ENCODE measurements at regions not wholly inside any gene's neighbourhood (a gene's known extent, or its start where the extent isn't known, plus 50 kb on each side); places are given as distances from the start of the nearest gene placed in this dataset.

DNA sequence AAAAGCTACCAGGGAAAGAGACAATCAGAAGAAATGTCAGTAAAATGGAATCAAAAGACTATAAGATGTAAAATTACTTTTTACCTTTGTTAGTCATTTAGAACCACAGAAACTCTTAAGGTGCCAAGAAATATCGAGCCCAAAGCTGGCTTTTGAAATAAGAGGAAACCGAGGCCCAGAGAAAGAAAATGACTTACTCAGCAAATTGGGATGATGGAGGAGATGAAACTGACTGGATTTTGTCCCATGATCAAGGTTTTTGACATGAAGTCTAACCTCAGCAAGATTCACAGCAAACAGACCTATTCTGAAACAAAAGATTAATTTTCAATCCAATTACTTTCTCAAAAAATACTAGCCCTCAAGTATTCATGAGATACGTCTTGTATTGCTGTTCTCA, 696.2 kb upstream of the WWC1 start:
- no peak for DNase-seq (ENCODE audit: low spot score)

DNA sequence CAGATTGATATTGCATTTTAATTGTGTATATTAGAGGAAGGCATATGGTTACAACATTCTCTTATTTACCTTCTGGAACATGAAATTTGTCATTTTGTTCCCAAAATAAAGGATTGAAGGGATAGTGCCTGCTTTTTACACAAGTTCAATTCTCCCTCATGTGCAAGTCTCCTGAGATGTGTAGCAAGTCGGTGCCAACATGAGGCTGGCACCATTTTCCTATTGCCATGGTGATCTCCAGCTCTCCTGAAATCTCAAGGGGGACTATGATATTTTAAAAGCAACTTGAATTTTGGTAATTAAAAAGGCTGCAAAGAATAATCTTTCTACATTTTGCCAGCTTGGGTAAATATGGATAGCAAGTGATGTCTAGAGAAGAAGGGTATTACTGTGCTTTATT, 693.3 kb upstream of the WWC1 start:
- no peak for DNase-seq (ENCODE audit: low spot score)

DNA sequence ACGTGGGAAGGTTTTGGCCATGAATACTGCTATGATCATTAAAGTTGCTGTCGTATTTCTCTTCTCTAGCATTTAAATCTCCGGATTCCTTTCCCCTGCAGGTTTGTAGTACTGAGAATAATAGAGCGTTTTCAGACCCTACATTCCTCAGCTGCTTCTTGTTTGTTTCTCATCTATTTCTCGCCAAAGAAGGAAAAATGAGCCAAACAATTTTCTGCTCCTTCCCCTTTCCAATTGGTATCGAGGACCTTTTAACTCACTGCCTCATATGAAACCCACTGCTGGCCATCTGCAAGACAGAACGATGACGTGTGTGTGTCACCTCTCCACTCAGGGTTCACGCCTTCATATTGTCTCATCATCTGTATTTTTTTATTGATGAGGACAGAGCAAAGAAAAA, 689.4 kb upstream of the WWC1 start:
- DNase-seq (ENCODE audit: low spot score), result no peak

- DNase-seq (ENCODE audit: low spot score), result no peak
Observed at GRCh38 chr5:167603135-167603534, 688.3 kb upstream of the WWC1 start.

GRCh38 chr5:167608390-167609272, 682.8 kb upstream of the WWC1 start:
- no peak for DNase-seq (ENCODE audit: low spot score)

DNA sequence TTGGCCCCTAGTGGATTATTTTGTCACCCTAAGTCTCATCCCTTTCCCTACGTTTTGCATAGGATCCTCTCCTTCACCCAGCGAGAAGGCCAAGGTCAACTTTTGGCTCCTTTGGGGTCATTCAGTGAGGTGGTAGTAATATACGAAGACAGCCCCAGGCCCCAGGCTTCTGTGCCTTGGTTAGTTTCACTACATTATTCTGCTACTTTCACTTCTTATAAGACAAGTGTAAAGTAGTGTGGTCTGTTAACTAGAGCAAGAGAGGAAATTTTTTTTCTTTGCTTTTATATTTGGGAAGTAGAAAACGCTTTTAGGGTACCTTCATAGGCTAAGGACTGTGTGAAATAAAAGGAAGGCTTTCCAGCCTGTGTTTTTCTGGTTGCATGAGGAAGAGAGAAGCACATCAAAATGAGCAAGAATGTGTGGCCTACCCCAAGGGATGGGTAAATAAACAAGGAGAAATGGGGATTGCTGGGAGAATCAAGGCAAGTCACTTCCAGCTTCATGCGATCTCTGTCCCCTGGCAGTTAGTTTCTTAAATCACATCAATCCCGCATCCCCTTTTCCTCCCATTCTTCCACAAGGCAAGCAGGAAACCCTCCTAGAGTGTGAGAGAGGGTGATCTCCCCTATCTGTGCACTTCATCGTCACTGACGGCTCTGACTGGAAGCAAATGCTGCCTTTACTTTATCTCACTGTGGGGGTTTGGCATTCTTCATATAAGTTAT, 677.0 kb upstream of the WWC1 start:
- DNase-seq (ENCODE audit: low spot score), result no peak

GRCh38 chr5:167616043-167616890, 675.2 kb upstream of the WWC1 start:
- no peak for DNase-seq (ENCODE audit: low spot score)

DNA sequence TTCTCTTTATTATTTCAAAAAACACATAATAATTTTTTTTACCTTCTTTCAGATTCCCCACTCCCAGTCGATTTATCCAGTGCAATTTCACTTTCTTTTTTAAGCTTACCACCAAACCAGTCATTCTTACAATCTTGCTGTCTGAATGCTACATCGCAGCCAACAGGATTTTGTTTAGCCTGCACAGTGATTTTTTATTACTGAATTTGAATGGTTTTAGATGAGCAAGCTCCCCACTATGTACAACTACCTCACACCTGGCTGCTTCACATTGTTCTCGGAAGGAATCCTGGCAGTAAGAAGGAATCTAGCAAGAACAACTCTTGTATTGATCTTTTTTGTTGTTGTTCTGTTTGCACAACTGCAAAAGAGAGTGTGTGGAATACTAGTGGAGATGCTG, 668.1 kb upstream of the WWC1 start:
- DNase-seq (ENCODE audit: low spot score), result no peak

DNA sequence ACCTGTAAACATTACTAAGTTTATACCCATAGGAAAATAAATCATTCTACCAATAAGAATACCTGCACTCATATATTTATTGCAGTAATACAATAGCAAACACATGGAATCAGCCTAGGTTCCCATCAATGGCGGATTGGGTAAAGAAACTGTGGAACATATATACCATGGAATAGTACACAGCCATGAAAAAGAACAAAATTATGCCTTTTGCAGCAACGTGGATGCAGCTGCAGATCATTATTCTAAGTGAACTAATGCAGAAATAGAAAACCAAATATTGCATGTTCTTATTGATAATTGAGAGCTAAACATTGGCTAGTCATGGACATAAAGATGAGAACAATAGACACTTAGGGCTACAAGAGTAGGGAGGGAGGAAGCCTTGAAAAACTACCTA, 667.4 kb upstream of the WWC1 start:
- DNase-seq (ENCODE audit: low spot score), result no peak

DNA sequence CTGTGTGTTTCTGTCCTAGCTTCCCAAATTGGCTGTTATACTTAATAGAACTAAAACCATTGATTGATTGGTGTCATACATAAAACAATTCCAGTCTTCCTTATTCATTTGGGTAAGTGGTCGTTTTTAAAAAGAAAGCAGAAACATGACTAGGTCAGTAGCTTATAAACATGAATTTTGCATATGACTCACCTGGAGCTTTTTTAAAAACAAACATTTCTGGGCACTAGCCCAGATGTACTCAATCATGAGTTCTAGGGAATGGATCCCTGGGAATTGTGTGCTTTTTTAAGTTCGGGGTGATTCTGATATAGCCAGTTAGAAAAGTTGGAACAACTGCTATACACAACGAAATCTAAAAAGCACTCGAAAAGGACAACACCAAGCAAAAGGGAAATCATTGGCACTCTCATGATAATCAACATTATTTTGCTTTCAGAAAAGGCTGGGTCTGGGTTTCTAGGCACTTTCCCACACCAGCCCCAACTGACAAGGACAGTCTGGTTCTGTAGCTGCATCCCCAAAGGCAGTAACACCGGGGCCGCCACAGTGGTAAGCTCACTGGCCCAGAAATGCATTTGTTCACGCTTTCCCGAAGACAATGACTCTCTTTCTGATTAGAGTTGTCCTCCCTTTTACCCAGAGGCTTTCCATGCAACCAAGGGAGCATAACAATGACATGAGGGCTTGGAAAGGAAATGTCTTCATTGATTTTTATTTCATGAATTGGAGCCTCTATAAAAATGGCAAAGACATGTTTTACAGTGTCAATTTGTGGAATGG, 664.9 kb upstream of the WWC1 start:
- no peak for DNase-seq (ENCODE audit: low spot score)

DNA sequence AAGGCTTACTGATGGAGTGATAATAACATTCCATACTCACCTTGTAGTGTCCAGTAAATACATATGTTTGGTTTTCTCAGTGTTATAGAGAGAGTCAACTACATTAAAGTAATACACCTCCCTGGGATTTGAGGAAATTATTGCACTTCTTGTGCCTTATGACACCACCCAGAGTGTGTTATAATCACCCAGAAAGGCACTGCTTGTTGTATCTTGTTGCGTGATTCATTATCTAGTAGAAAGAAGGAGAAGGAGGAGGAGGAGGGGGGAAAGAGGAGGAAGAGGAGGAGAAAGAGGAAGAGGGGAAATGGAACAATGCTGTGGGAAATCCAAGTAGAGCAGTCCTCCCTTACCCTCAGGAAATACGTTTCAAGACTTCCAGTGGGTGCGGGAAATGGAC, 661.8 kb upstream of the WWC1 start:
- no peak for DNase-seq (ENCODE audit: low spot score)

GRCh38 chr5:167631191-167631590, 660.3 kb upstream of the WWC1 start:
- DNase-seq (ENCODE audit: low spot score), result no peak

DNA sequence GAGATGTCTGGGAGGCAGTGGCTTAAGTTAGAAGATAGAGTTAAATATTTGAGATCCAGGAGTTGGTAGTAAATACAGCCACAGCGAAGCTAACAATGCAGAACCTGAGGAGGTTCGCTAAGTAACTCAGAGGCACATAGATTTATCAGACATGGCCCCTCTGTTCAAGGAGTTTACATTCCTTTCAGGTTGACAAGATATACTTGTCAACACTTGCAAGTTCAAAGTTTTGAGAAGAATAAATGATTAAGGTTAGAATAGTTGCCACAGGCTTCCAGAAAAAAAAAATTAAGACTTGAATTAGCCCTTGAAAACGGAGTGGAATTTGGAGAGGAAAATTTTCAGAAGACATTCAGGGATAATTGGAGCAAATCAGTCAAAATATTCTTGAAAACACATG, 658.3 kb upstream of the WWC1 start:
- no peak for DNase-seq (ENCODE audit: low spot score)

GRCh38 chr5:167633931-167634341, 657.5 kb upstream of the WWC1 start:
- DNase-seq (ENCODE audit: low spot score), result no peak

DNA sequence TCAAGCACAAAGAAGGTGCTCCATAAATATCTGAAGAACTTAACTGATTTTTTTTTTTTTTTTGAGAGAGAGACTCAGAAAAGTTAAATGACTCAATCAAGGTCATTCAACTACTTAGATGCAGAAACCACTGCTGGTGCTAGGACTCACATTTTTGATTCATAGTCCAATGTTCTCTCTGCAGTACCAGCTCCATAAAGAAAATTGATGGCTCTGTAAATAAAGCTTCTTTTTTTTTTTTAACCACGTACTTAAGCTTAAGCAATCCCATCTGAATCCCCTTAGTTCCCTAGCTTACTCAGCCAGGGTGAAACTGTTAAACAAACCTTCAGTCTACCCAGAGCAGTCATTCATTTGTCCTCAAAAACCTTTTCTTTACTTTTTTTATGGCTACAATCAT, 657.0 kb upstream of the WWC1 start:
- DNase-seq (ENCODE audit: low spot score), result no peak

GRCh38 chr5:167638816-167639215, 652.6 kb upstream of the WWC1 start:
- no peak for DNase-seq (ENCODE audit: low spot score)

- DNase-seq (ENCODE audit: low spot score), result no peak
Observed at GRCh38 chr5:167639273-167639672, 652.2 kb upstream of the WWC1 start.

GRCh38 chr5:167639766-167640165, 651.7 kb upstream of the WWC1 start:
- peak; percentile 12 for DNase-seq (ENCODE audit: low spot score)

DNA sequence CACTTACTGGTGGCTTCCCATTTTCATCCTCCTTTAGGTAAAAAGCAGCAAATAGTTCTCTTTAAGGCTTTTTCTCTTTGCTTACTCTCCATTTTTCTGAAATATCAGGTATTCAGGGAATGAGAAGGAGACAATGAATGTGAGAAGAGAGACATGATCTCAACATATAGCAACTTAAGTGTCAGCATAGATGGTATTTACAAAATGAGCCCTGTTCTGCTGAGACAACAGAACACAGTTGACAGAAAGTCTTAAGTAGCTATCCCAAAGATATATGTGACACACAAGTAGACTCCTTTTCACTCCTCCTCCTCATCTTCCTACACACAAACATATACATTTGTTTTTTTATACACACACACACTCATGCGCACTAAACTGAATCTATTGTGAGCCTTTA, 649.3 kb upstream of the WWC1 start:
- DNase-seq (ENCODE audit: low spot score), result no peak

GRCh38 chr5:167642779-167643517, 648.5 kb upstream of the WWC1 start:
- peak; percentile 20 for DNase-seq (ENCODE audit: low spot score)

DNA sequence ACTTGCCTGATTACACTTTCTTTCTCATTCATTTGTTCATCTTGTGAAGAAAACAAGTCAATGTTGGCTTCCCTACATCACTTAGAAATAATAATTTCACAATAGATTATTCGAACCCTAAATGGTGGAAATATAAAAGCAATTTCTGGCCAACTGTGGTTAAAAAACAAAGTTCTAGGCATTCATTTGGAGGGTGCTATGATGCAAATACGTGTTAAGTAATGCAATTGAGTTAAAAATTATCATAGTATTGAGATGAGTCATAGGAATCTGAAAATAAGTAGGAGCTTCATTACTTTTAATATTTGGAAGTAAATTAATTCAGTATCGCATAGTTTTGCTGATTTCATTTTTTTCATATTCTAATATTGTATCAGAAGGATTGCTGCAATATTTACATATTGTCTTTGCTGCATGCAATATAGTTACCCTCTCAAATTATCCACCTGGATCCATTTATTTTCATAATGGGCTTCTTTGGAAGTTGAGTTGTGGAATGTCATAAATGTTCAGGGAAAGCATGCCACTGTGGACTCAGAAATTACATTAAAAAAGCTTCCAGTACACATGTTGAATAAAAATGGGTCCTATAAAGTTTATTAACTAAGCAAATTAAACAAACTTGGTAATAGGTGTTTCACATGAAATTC, 647.7 kb upstream of the WWC1 start:
- no peak for DNase-seq (ENCODE audit: low spot score)

All from RKO (cell line).